Amniotic epithelial cell (primary cell): ENCODE measurements at regions not wholly inside any gene's neighbourhood (a gene's known extent, or its start where the extent isn't known, plus 50 kb on each side); places are given as distances from the start of the nearest gene placed in this dataset.
"Not testable (repeated sequence)": the region's sequence is repeated elsewhere in the genome, so short reads cannot be mapped to it uniquely, and the experiment has no call there.

Experiments
- DNase-seq: peaks from one replicate; pipeline ENCODE4 v3.0.0-alpha.2; 2010; ENCODE audit warnings: low read depth

GRCh38 chr17:20843799-20844553 lies 198.8 kb downstream of the USP22 start:
- not testable (repeated sequence) for DNase-seq

- DNase-seq, result not testable (repeated sequence)
These were observed 193.9 kb downstream of the USP22 start for GRCh38 chr17:20848869-20849443.

DNA sequence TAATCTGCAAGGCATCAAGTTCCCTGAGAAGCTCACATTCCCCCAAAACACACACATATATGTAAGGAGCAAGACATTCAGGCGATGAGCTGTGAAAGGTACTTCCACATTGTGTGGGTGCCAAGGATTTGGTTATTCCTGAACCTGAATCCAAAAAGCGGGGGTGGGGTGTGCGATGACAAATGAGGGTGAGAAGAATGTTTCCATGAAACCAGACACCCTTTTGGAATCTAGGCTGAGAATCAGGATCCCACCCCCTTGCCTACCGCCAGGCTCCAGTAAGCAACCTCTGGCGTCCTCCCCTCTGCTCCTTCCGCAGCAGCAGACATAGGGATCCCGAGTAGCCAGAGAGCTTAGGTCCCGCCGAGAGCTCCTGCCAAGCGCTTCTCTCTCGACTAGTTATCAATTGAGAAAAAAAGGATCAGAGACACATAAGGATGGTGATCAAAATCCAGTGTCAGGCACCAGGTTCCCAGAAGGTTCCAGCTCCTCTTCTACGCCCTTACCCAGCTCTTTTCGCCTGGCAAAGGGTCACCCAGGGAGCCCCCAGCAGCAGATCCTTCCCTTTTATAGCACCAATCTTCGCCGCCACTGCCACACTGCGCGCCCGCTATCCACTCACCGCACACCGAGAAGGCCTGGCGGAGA lies 191.1 kb downstream of the USP22 start:
- DNase-seq, result peak; percentile 3

DNA sequence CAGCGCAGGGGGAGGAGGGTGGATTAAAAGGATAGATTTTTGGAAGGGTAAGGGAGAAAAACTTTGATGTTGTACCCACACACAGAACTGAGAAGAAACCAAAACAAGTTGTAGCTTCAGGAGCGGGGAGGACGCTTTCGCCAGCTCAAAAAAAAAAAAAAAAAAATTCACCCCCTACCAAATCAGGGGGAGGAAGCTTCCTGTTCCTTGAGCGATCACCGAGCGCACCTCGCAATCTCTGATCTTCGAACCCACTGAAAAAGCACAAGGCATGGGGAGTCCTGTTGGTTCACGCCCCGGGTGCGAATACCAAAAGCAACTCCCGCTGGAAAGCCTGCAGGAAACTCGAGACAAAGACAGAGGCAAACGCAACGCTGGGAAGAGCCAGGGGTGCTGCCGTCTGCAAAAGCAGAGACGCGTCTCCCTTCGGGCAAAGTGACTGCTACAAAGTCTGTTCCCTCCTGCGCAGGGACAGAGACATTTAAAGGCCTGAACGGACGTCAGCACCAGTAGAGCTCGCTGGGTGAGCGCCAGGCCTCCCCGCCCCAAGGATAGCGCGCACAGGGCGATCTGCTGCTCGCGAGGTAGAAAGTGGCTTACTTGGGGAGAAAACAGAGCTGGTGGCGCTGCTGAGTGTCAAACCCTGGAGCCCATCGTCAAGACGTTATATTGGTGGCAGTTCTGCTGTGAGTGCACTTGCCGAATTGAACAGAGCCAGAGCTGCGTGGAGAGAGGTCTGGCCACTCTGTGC lies 190.4 kb downstream of the USP22 start:
- peak; percentile 6 for DNase-seq

DNA sequence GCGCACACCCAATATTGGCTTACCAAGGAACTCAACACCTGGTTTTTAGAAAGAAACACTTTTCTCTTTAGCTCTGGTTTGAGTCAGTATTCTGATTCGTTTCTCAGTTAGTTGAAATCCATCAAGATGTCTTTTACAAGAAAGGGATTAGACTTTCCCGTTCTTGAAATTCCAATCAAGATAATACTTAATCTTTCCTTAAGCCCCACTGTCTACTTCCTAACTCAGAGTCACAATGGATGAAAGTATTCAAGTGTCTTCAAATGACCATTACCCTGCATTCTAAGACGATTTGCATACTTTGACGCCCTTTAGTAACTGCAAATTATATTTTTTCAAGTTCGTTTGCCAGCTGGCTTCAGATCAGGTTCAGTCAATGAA lies 189.8 kb downstream of the USP22 start:
- DNase-seq, result peak; percentile 33

GRCh38 chr17:20855910-20856470 lies 186.8 kb downstream of the USP22 start:
- peak; percentile 81 for DNase-seq

GRCh38 chr17:20866444-20867209 lies 176.2 kb downstream of the USP22 start:
- not testable (repeated sequence) for DNase-seq

- DNase-seq, result not testable (repeated sequence)
These were observed 175.3 kb downstream of the USP22 start for GRCh38 chr17:20867436-20867937.

DNA sequence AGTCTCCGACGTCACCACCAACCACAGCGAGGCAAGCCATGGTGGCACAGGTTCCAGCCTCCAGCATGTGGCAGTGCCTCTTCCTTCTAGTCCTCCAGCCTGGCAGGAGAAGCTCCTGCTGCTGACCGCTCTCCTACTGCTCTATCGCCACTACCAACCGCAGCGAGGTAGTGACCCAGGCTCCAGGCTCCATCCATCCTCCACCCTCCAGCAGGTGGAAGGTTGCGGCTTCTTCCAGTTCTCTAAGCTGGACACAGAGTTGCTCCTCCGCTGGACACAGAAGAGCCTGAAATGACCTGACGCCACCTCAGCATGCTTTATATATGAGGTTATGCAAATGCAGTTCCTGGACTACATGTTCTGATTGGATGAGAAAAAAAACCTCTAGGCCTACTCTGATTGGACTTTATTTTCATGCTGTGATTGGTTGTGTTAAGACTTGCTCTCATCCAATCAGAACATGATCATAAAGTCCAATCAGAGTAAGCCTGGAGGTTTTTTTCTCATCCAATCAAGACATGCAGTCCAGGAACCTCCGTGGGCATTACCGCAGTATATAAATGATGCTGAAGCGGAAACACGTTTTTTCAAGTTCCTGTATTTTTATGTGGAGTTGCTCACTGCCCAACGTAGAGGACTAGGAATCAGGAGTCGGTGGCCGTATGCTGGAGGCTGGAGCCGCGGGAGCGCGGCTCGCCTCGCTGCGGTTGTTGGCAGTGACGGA lies 174.7 kb downstream of the USP22 start:
- not testable (repeated sequence) for DNase-seq

DNA sequence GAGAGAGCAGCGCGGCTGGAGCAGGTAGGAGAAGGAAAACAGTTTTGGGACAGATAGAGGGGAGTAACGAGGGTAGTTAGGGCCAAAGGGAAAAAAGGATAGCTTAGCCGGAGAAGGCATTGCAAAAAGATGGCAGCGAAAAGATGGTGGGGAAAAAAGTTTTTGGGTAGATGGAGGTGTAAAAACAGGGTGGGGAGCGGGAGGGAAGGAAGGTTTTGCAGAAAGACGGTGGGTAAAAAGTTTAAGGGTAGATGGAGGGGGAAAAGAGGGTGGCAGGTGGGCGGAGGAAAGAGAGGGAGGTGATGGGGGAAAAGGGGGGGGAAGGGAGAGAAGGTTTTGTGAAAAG lies 174.2 kb downstream of the USP22 start:
- not testable (repeated sequence) for DNase-seq

DNA sequence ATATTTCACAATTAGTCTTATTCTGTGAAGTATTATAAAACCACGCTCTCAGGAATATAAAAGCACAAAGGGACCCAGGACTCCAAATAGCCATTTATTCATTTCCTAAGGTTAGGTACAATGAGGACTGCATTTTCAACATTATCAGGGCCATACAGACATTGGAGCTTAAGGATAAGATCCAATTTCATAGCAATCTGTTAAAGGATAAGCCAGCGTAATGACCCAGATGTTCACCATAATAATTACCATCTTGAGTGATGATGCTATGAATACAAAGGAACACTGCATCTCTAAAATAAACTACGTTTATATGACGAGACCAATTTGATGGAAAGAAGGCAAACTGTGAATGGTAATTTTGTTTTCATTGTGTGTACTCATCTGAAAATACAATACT lies 169.6 kb downstream of the USP22 start:
- not testable (repeated sequence) for DNase-seq

GRCh38 chr17:20873688-20874328 lies 169.0 kb downstream of the USP22 start:
- DNase-seq, result not testable (repeated sequence)

DNA sequence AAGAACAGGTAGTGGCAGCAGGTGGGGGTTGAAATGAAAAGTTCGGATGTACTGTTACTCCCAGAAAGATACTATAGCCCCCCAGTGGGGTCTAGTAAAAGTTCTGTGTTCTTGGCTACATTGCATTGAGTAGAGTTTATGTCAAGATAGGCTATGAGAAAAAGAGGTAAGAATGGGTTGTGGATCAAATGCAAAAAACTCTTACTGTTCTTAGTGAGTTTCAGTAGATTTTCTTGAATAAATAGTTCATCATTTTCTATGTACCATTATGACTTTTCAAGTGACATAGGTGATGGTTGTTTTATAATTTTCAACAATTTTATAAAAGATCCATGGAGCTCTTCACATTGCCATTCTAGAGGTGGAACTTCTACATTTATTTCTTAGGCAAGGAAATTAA lies 165.4 kb downstream of the USP22 start:
- not testable (repeated sequence) for DNase-seq

GRCh38 chr17:20890338-20890737 lies 152.5 kb downstream of the USP22 start:
- DNase-seq, result no peak

- not testable (repeated sequence) for DNase-seq
These were observed 147.4 kb downstream of the USP22 start for GRCh38 chr17:20895426-20895825.

GRCh38 chr17:20896153-20896649 lies 146.6 kb downstream of the USP22 start:
- peak; percentile 14 for DNase-seq

DNA sequence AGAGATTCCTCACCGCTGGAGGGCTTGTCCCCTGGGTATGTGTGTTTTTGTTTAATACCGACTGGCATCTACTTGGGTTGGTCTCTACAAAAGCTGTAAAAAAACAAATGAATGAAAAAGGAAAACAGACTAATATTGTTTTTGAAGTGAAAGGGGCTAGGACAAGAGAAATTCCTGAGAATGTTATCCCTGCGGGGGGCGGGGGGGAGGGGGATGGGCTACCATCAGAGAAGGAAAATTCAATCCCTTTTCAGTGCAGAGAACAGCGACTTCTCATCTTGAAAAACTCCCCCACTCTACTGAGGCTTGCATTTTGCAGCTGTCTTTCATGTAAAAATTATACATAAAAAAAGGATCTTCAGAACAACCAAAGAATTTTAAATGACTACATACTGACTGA lies 144.1 kb downstream of the USP22 start:
- DNase-seq, result not testable (repeated sequence)

DNA sequence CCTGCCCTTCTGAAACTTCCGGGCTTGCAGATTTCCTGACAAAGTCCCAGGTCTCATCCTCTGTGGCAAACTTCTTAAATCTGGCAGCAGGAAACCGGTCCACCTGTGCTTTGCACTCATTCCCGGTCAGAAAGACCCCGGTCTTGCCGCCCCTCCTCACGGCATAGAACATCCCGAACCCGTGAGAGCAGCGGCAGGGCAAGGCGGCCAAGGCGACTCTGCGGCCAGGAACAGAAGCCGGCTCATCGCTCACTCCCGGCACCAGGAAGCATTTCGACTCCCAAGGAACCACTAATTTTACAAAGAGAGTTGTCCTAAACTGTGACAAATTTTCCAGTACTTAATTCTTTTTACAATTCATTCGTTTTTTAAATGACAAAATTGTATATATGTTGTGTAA lies 140.3 kb downstream of the USP22 start:
- DNase-seq, result not testable (repeated sequence)

- not testable (repeated sequence) for DNase-seq
These were observed 139.3 kb downstream of the USP22 start for GRCh38 chr17:20903549-20903948.
